GM12878 (cell line): ENCODE measurements at regions not wholly inside any gene's neighbourhood (a gene's known extent, or its start where the extent isn't known, plus 50 kb on each side); places are given as distances from the start of the nearest gene placed in this dataset.

ENCODE experiments used
- ATAC-seq: fragments of 200-7000 bp; cut with Tn5 transposase; 3 replicates; pipeline ENCODE4 v1.9.1; 2020; ENCODE audit warnings: mild to moderate bottlenecking, moderate library complexity
- BruUV-seq: library from RNA; stranded (reverse); fragments of 400-500 nt; replicated peaks from 2 replicates; lab custom pipeline; 2021; lab: Mats Ljungman, UMichigan
- CTCF ChIA-PET: fragments of 300-600 bp; sonication (Branson Sonifier 250); formaldehyde crosslinking; extraction: SDS; loops from one replicate; lab custom pipeline; 2021; ENCODE audit warnings: inconsistent platforms; lab: Yijun Ruan, JAX
- POLR2A ChIA-PET: fragments of 350-600 bp; formaldehyde crosslinking; extraction: SDS; loops from one replicate; lab custom pipeline; 2021; ENCODE audit warnings: inconsistent platforms; lab: Charles Lee
- RAD21 ChIA-PET: fragments of 300-600 bp; sonication (Branson Sonifier 250); formaldehyde crosslinking; loops from one replicate; lab custom pipeline; 2023; ENCODE audit warnings: antibody characterized with exemption; ENCODE audit not compliant: unreplicated experiment; lab: Charles Lee
- SMC1A ChIA-PET: fragments of 300-600 bp; sonication (Branson Sonifier 250); formaldehyde crosslinking; loops from one replicate; lab custom pipeline; 2023; ENCODE audit not compliant: unreplicated experiment, uncharacterized antibody; lab: Charles Lee
- DNase-seq: peaks from one replicate; pipeline ENCODE4 v3.0.0-alpha.2; 2011; ENCODE audit warnings: low read depth, low spot score
- FAIRE-seq: peaks from 3 replicates; lab custom pipeline; 2011; peaks lifted over from hg19 to GRCh38; lab: Jason Lieb, UNC
- H2AFZ ChIP-seq: 2 replicates; pipeline ENCODE4 v1.6.0; 2011; ENCODE audit warnings: low read depth, low read length, control low read depth; ENCODE audit not compliant: control insufficient read depth
- H3K27ac ChIP-seq: 2 replicates; pipeline ENCODE4 v1.5.1; 2011; ENCODE audit warnings: control low read depth; ENCODE audit not compliant: control insufficient read depth, insufficient read depth
- H3K27me3 ChIP-seq, 2 experiments: replicated peaks in 1 of 2; 2 replicates each; pipeline versions ENCODE4 v1.6.0 to v1.6.1; 2011; ENCODE audit warnings: low read length in 1 of 2; ENCODE audit not compliant: control insufficient read depth in 2 of 2, insufficient read depth in 2 of 2
- H3K36me3 ChIP-seq, 2 experiments: 2 replicates each; pipeline ENCODE4 v1.5.1; 2011; ENCODE audit warnings: low read length in 1 of 2; ENCODE audit not compliant: control insufficient read depth in 2 of 2, insufficient read depth in 2 of 2
- H3K4me1 ChIP-seq: 2 replicates; pipeline ENCODE4 v1.6.1; 2011; ENCODE audit warnings: mild to moderate bottlenecking, low read length, moderate library complexity, mixed read lengths; ENCODE audit not compliant: control insufficient read depth, insufficient read depth
- H3K4me2 ChIP-seq: 2 replicates; pipeline ENCODE4 v1.6.0; 2011; ENCODE audit warnings: control low read depth; ENCODE audit not compliant: control insufficient read depth, insufficient read depth
- H3K4me3 ChIP-seq: fragments of 200-600 bp; sonication (generic); 2 replicates; pipeline ENCODE4 v1.5.1; 2016
- H3K79me2 ChIP-seq: 2 replicates; pipeline ENCODE4 v1.6.0; 2011; ENCODE audit warnings: low read length; ENCODE audit not compliant: control insufficient read depth, insufficient read depth
- H3K9ac ChIP-seq: 2 replicates; pipeline ENCODE4 v1.8.0; 2011; ENCODE audit warnings: low read length, control low read depth, mixed read lengths; ENCODE audit not compliant: control insufficient read depth, insufficient read depth
- H3K9me3 ChIP-seq: replicated peaks from 3 replicates; pipeline ENCODE4 v1.5.1; 2011; ENCODE audit warnings: mild to moderate bottlenecking, low read length; ENCODE audit not compliant: control insufficient read depth, insufficient read depth
- H4K20me1 ChIP-seq: 2 replicates; pipeline ENCODE4 v1.6.0; 2011; ENCODE audit not compliant: control insufficient read depth, insufficient read depth
- BRCA1 ChIP-seq: IDR thresholded peaks from 2 replicates; pipeline ENCODE4 v1.6.1; 2011; ENCODE audit warnings: low read depth, low read length, improper control_type of control experiment
- DPF2 ChIP-seq: fragments of 450-650 bp; IDR thresholded peaks from 2 replicates; pipeline ENCODE4 v1.6.1; 2017; ENCODE audit warnings: mild to moderate bottlenecking
- HDAC6 ChIP-seq: fragments of 200-600 bp; sonication (generic); IDR thresholded peaks from one replicate; pipeline ENCODE4 v1.8.0; 2017; ENCODE audit warnings: antibody characterized with exemption; ENCODE audit not compliant: unreplicated experiment
- JUNB ChIP-seq: IDR thresholded peaks from 2 replicates; pipeline ENCODE4 v1.6.1; 2016; ENCODE audit warnings: antibody characterized with exemption, mild to moderate bottlenecking
- JUND ChIP-seq: IDR thresholded peaks from 2 replicates; pipeline ENCODE4 v1.6.1; 2012; ENCODE audit warnings: low read depth, mild to moderate bottlenecking, low read length, improper control_type of control experiment, moderate library complexity
- KLF5 ChIP-seq: fragments of 450-650 bp; IDR thresholded peaks from 2 replicates; pipeline ENCODE4 v1.6.1; 2014; ENCODE audit warnings: mild to moderate bottlenecking; ENCODE audit not compliant: partially characterized antibody
- LARP7 ChIP-seq: fragments of 450-650 bp; IDR thresholded peaks from 2 replicates; pipeline ENCODE4 v1.6.1; 2017; ENCODE audit warnings: mild to moderate bottlenecking
- NFIC ChIP-seq: IDR thresholded peaks from 2 replicates; pipeline ENCODE4 v1.6.1; 2012; ENCODE audit warnings: low read depth, mild to moderate bottlenecking, inconsistent platforms, low read length, moderate library complexity
- NFYA ChIP-seq: IDR thresholded peaks from 2 replicates; pipeline ENCODE4 v1.6.1; 2011; ENCODE audit warnings: low read depth, mild to moderate bottlenecking, low read length, improper control_type of control experiment, borderline replicate concordance
- PML ChIP-seq: IDR thresholded peaks from 2 replicates; pipeline ENCODE4 v1.6.1; 2012; ENCODE audit warnings: low read length, inconsistent platforms
- SMC3 ChIP-seq: IDR thresholded peaks from 2 replicates; pipeline ENCODE4 v1.6.1; 2011; ENCODE audit warnings: low read length, improper control_type of control experiment, borderline replicate concordance
- TCF3 ChIP-seq: IDR thresholded peaks from 2 replicates; pipeline ENCODE4 v1.6.1; 2012; ENCODE audit warnings: low read depth, mild to moderate bottlenecking, low read length, borderline replicate concordance; ENCODE audit not compliant: insufficient read depth
- ZBED1 ChIP-seq: IDR thresholded peaks from 2 replicates; pipeline ENCODE4 v1.6.1; 2016; ENCODE audit warnings: borderline replicate concordance
- ZNF274 ChIP-seq: IDR thresholded peaks from one replicate; pipeline ENCODE4 v1.8.0; 2011; ENCODE audit not compliant: insufficient read length, insufficient read depth
- ZNF622 ChIP-seq: fragments of 450-650 bp; IDR thresholded peaks from 2 replicates; pipeline ENCODE4 v1.6.1; 2017; ENCODE audit warnings: mild to moderate bottlenecking, inconsistent platforms
- WGBS: methylation state at CpG from one replicate; pipeline ENCODE4 v1.1.6; 2016; ENCODE audit warnings: low lambda C conversion rate; ENCODE audit not compliant: insufficient replicate concordance, insufficient coverage; ENCODE audit errors: missing lambda C conversion rate; 5-methylcytosine and 5-hydroxymethylcytosine counted together
- in situ Hi-C: fragments of 300-500 bp; cut with MboI; formaldehyde crosslinking; loops from 9 replicates; pipeline ENCODE4 v1.14.3; 2018; ENCODE audit warnings: mixed read lengths
- intact Hi-C: fragments of 100-400 bp; cut with micrococcal nuclease; formaldehyde crosslinking; loops from one replicate; pipeline ENCODE4 v1.14.2; 2022; ENCODE audit not compliant: unreplicated experiment
- TF ChIP-seq, protein P1 (sequence below): fragments of 450-650 bp; IDR thresholded peaks from 2 replicates; pipeline ENCODE4 v1.6.1; 2018; ENCODE audit warnings: mild to moderate bottlenecking, low read depth, moderate library complexity; ENCODE audit not compliant: partially characterized antibody

DNA sequence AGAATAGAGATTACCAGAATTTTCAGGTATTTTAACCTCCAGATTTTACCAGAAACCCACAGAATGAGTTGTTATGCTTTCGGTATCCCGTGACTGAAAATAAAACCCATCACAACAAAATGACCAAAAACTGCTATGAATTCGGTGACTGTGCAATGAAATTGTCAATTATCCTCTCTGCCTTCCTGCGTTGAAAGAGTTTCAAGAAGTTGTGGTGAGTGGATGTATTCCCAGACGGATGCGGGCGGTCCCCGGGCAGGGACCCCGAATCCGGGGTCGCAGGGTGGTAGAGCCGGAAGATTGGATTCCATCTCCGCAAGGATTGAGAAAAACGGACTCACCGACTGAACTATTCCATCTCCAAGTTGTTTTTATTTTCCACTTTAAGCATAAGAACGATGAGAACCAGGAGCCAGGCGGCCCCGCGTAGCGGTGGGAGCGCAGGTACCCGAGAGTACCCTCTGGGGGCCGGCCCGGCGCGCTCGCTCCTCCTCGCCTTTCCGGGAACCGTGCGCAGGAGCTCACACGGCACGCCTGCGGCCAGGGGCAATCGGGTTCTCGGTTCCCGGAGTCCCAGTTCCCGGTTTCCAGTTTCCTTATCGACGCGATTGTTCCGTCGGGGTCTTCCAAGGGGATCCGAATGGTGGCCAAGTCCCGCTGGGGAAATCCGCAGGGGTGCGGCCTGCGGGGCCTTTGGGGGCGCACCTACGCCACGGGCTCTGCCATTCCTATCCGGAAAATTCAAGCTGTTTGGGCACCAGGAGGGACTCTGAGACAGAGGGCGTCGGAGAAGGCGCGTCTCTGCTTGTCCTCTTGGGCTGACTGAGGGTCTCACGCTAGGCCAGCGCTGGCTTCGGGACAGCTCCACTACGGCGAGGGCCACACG, 104.9 kb upstream of the PRDM1 start:
- Histone ChIP-seq H3K4me1 (no peaks in the 10 kb centered on the region), H2AFZ (peak overlapping the region; percentile 19; the same call in 1 of the 2 replicates), H3K27ac (no peak overlapping the region), H3K4me2 (peak overlapping the region; percentile 45), H3K9me3 (no peaks in the 10 kb centered on the region; the same call in 2 of the 3 replicates), H3K36me3 (no peaks in the 10 kb centered on the region), H4K20me1 (no peaks in the 10 kb centered on the region), H3K4me3 (peak overlapping the region; percentile 53; the same call in 1 of the 2 replicates), H3K79me2 (no peaks in the 10 kb centered on the region), H3K9ac (no peak overlapping the region), H3K27me3 (peaks cover 5 to 9% of the 10 kb centered on the region in 2 experiments)
- no TSS peak for BruUV-seq
- in situ Hi-C loops (no loop called here), intact Hi-C loops (no loop called here)
- ChIA-PET RAD21 (no interaction called here), SMC1A (no interaction called here), POLR2A (no interaction called here), CTCF (no interaction called here)
- TF ChIP-seq ZNF622 (no peak), KLF5 (no peak), NFIC (no peak)
- ATAC-seq (no peak), FAIRE-seq (no peak), DNase-seq (no peak)
- 17% methylated on average over 62 of the region's 62 CpGs for WGBS

DNA sequence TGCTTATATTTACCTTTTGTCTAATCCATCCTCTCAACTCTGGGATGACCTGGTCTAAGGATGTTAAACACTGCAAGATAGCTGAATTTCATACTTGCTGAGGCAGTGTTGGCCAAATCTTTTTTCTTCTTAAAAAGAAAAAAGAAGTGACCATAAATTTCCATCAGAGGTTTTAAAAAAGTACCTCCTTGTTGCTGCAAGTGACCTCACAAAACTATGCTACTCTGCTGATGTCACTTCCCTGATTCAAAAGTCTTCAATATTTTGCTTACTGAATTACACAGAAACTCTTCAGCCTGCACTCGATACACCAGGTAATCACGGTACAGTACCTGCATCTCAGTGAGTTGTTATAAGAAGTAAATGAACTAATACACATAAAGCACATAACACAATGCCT, 107.2 kb upstream of the PRDM1 start:
- in situ Hi-C loops (no loop called here), intact Hi-C loops (no loop called here)
- DNase-seq (no peak), ATAC-seq (no peak), FAIRE-seq (no peak)
- ChIA-PET POLR2A (no interaction called here), SMC1A (interaction anchor here (1.1 to 1.2 kb wide), 2 partner anchors 25 to 107 kb away, joined by 3 read pairs; partner anchors contain the start of gene PRDM1), RAD21 (no interaction called here), CTCF (no interaction called here)
- no peak overlapping the region for H3K27ac ChIP-seq
- no peaks in the 10 kb centered on the region; a peak in 1 of 4 replicates for H3K27me3 ChIP-seq
- H3K9me3 ChIP-seq, result no peaks in the 10 kb centered on the region; the same call in 2 of the 3 replicates
- no peak overlapping the region for H3K4me2 ChIP-seq
- H3K4me3 ChIP-seq, result no peak overlapping the region
- no peaks in the 10 kb centered on the region for H4K20me1 ChIP-seq
- H3K79me2 ChIP-seq, result no peaks in the 10 kb centered on the region
- no TSS peak for BruUV-seq
- 93% methylated on average over 2 of the region's 2 CpGs for WGBS
- H3K36me3 ChIP-seq, result no peaks in the 10 kb centered on the region
- no peak overlapping the region for H2AFZ ChIP-seq
- no peak overlapping the region for H3K9ac ChIP-seq
- no peaks in the 10 kb centered on the region for H3K4me1 ChIP-seq
- TF ChIP-seq HDAC6 (no peak), NFYA (no peak), DPF2 (no peak), JUNB (no peak), JUND (no peak), BRCA1 (no peak), ZNF274 (no peak), LARP7 (no peak), SMC3 (no peak), TCF3 (no peak), ZBED1 (no peak), PML (no peak)
- TF ChIP-seq, protein P1, sequence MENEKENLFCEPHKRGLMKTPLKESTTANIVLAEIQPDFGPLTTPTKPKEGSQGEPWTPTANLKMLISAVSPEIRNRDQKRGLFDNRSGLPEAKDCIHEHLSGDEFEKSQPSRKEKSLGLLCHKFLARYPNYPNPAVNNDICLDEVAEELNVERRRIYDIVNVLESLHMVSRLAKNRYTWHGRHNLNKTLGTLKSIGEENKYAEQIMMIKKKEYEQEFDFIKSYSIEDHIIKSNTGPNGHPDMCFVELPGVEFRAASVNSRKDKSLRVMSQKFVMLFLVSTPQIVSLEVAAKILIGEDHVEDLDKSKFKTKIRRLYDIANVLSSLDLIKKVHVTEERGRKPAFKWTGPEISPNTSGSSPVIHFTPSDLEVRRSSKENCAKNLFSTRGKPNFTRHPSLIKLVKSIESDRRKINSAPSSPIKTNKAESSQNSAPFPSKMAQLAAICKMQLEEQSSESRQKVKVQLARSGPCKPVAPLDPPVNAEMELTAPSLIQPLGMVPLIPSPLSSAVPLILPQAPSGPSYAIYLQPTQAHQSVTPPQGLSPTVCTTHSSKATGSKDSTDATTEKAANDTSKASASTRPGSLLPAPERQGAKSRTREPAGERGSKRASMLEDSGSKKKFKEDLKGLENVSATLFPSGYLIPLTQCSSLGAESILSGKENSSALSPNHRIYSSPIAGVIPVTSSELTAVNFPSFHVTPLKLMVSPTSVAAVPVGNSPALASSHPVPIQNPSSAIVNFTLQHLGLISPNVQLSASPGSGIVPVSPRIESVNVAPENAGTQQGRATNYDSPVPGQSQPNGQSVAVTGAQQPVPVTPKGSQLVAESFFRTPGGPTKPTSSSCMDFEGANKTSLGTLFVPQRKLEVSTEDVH, result no peak
